ENCODE measurements at regions not wholly inside any gene's neighbourhood (a gene's known extent, or its start where the extent isn't known, plus 50 kb on each side); places are given as distances from the start of the nearest gene placed in this dataset.
"Not testable (repeated sequence)": the region's sequence is repeated elsewhere in the genome, so short reads cannot be mapped to it uniquely, and the experiment has no call there.

GRCh38 chr16:21525029-21525895, 74.1 kb upstream of the METTL9 start:
- H3K36me3 Mint-ChIP-seq (ENCODE audit: low read depth); H4K20me1 ChIP-seq (replicated peaks; ENCODE audit: insufficient read depth); H3K27me3 ChIP-seq (ENCODE audit: insufficient read depth); H3K27ac Mint-ChIP-seq; H3K36me3 ChIP-seq (ENCODE audit: insufficient read depth); ATAC-seq; H3K9me2 ChIP-seq (ENCODE audit: insufficient read depth); H3K4me3 Mint-ChIP-seq; H3K79me2 ChIP-seq (replicated peaks; ENCODE audit: insufficient read depth); H3K4me3 ChIP-seq; H3K9me3 Mint-ChIP-seq: not testable (repeated sequence)
- peak overlapping the region; percentile 66 for H3K4me2 ChIP-seq
- H3K27ac ChIP-seq (ENCODE audit: low read depth) = 0 out of 2 replicates have a peak overlapping the region, but pooled peaks have one; percentile 19
- H3K4me1 ChIP-seq (ENCODE audit: insufficient read depth) = peaks cover 34% of the 10 kb centered on the region
- peaks cover 30% of the 10 kb centered on the region for H3K4me1 Mint-ChIP-seq
- H3K27me3 Mint-ChIP-seq (ENCODE audit: insufficient read depth, low read depth, poor library complexity) = peaks cover 33% of the 10 kb centered on the region
- H3F3A ChIP-seq (replicated peaks; ENCODE audit: low read depth) = peaks cover 58% of the 10 kb centered on the region
- peak in 1 of 2 experiments; percentile 9; a peak in 1 of 4 replicates for TF ChIP-seq CTCF (conservative IDR thresholded peaks at IDR 0.05; ENCODE audit: low read depth in 2 of 2)
- DNase-seq (ENCODE audit: low spot score) = peak; percentile 58
- H2AFZ ChIP-seq = 0 out of 2 replicates have a peak overlapping the region, but pooled peaks have one; percentile 43

GRCh38 chr16:21525956-21526922, 73.1 kb upstream of the METTL9 start:
- Histone ChIP-seq H2AFZ (peak overlapping the region; percentile 94), H3K4me1 (ENCODE audit: insufficient read depth) (peaks cover 34% of the 10 kb centered on the region), H3K27ac (ENCODE audit: low read depth) (0 out of 2 replicates have a peak overlapping the region, but pooled peaks have one; percentile 72), H3K4me2 (peak overlapping the region; percentile 66; the same call in 1 of the 2 replicates), H3F3A (replicated peaks; ENCODE audit: low read depth) (peaks cover 54% of the 10 kb centered on the region)
- not testable (repeated sequence) for H4K20me1 ChIP-seq (replicated peaks; ENCODE audit: insufficient read depth); H3K27me3 ChIP-seq (ENCODE audit: insufficient read depth); H3K4me3 Mint-ChIP-seq; H3K4me3 ChIP-seq; H3K79me2 ChIP-seq (replicated peaks; ENCODE audit: insufficient read depth); H3K27ac Mint-ChIP-seq; H3K36me3 Mint-ChIP-seq (ENCODE audit: low read depth); ATAC-seq; H3K9me3 Mint-ChIP-seq; H3K36me3 ChIP-seq (ENCODE audit: insufficient read depth); H3K9me2 ChIP-seq (ENCODE audit: insufficient read depth)
- peak; percentile 61 for DNase-seq (ENCODE audit: low spot score)
- Mint-ChIP-seq H3K4me1 (peaks cover 30% of the 10 kb centered on the region), H3K27me3 (ENCODE audit: insufficient read depth, low read depth, poor library complexity) (peaks cover 33% of the 10 kb centered on the region)
- TF ChIP-seq CTCF (conservative IDR thresholded peaks at IDR 0.05; ENCODE audit: low read depth in 2 of 2) = peak; percentile 39 to 59
